Kidney glomerular epithelial cell (primary cell): ENCODE measurements at regions not wholly inside any gene's neighbourhood (a gene's known extent, or its start where the extent isn't known, plus 50 kb on each side); places are given as distances from the start of the nearest gene placed in this dataset.
"Not testable (repeated sequence)": the region's sequence is repeated elsewhere in the genome, so short reads cannot be mapped to it uniquely, and the experiment has no call there.

ENCODE experiments used
- DNase-seq: peaks from one replicate; lab custom pipeline; 2025; lab: John Stamatoyannopoulos, UW

GRCh38 chr12:61043838-61044237 is 1216.4 kb upstream of the USP15 start:
- DNase-seq, result no peak

- no peak for DNase-seq
These were observed 1215.4 kb upstream of the USP15 start for GRCh38 chr12:61044766-61045165.

GRCh38 chr12:61070640-61071414 is 1189.4 kb upstream of the USP15 start:
- no peak for DNase-seq

- DNase-seq, result no peak
These were observed 1187.5 kb upstream of the USP15 start for GRCh38 chr12:61072717-61073116.

GRCh38 chr12:61095111-61095510 is 1165.1 kb upstream of the USP15 start:
- DNase-seq, result no peak

GRCh38 chr12:61098031-61098580 is 1162.1 kb upstream of the USP15 start:
- DNase-seq, result no peak

- no peak for DNase-seq
These were observed 1153.1 kb upstream of the USP15 start for GRCh38 chr12:61107118-61107517.

- no peak for DNase-seq
These were observed 1149.0 kb upstream of the USP15 start for GRCh38 chr12:61111218-61111617.

- DNase-seq, result no peak
These were observed 1122.4 kb upstream of the USP15 start for GRCh38 chr12:61137677-61138414.

- no peak for DNase-seq
These were observed 1121.8 kb upstream of the USP15 start for GRCh38 chr12:61138415-61138759.

GRCh38 chr12:61161961-61162360 is 1098.2 kb upstream of the USP15 start:
- DNase-seq, result no peak

GRCh38 chr12:61188801-61189595 is 1071.2 kb upstream of the USP15 start:
- no peak for DNase-seq

GRCh38 chr12:61213646-61214045 is 1046.6 kb upstream of the USP15 start:
- no peak for DNase-seq

- DNase-seq, result no peak
These were observed 1039.9 kb upstream of the USP15 start for GRCh38 chr12:61220337-61220736.

- no peak for DNase-seq
These were observed 1028.2 kb upstream of the USP15 start for GRCh38 chr12:61232040-61232439.

- no peak for DNase-seq
These were observed 1009.9 kb upstream of the USP15 start for GRCh38 chr12:61250303-61250702.

- no peak for DNase-seq
These were observed 1009.1 kb upstream of the USP15 start for GRCh38 chr12:61251076-61251475.

GRCh38 chr12:61254225-61254624 is 1006.0 kb upstream of the USP15 start:
- DNase-seq, result no peak

GRCh38 chr12:61264294-61264693 is 995.9 kb upstream of the USP15 start:
- not testable (repeated sequence) for DNase-seq

- no peak for DNase-seq
These were observed 992.7 kb upstream of the USP15 start for GRCh38 chr12:61267474-61267873.

- DNase-seq, result no peak
These were observed 987.8 kb upstream of the USP15 start for GRCh38 chr12:61272441-61272840.

- DNase-seq, result peak; percentile 46
These were observed 977.2 kb upstream of the USP15 start for GRCh38 chr12:61282790-61283575.
